RWPE1 (cell line): ENCODE measurements at regions not wholly inside any gene's neighbourhood (a gene's known extent, or its start where the extent isn't known, plus 50 kb on each side); places are given as distances from the start of the nearest gene placed in this dataset.
A peak's percentile ranks its signal among the peaks of the same experiment; 100 is the strongest.
"Not testable (repeated sequence)": the region's sequence is repeated elsewhere in the genome, so short reads cannot be mapped to it uniquely, and the experiment has no call there.

Experiments used
- CTCF ChIA-PET: fragments of 350-600 bp; sonication (Branson Sonifier 250); formaldehyde crosslinking; extraction: SDS; loops from one replicate; lab custom pipeline; 2021; lab: Yijun Ruan, JAX
- POLR2A ChIA-PET: fragments of 400-600 bp; formaldehyde crosslinking; extraction: SDS; loops from one replicate; lab custom pipeline; 2020; ENCODE audit warnings: antibody characterized with exemption; ENCODE audit not compliant: low non-redundant PET; lab: Yijun Ruan, JAX
- DNase-seq: peaks from one replicate; pipeline ENCODE4 v3.0.0; 2012; ENCODE audit warnings: low spot score
- H3K27ac ChIP-seq: fragments of 450-650 bp; 2 replicates; pipeline ENCODE4 v1.5.1; 2017
- CTCF ChIP-seq: fragments of 450-650 bp; conservative IDR thresholded peaks from 2 replicates; pipeline ENCODE4 v1.5.1; 2017; ENCODE audit warnings: low read depth, mild to moderate bottlenecking

GRCh38 chr1:172940174-172940855, 110.4 kb downstream of the TNFSF18 start:
- CTCF ChIA-PET = interaction anchor here (0.6 kb wide), 1 partner anchor 35 kb away, joined by 3 read pairs; no protein-coding TSS in a partner anchor
- H3K27ac ChIP-seq = no peak overlapping the region
- TF ChIP-seq CTCF = no peak
- no peak for DNase-seq
- POLR2A ChIA-PET = no interaction called here

GRCh38 chr1:172941471-172941870, 109.3 kb downstream of the TNFSF18 start:
- POLR2A ChIA-PET = no interaction called here

DNA sequence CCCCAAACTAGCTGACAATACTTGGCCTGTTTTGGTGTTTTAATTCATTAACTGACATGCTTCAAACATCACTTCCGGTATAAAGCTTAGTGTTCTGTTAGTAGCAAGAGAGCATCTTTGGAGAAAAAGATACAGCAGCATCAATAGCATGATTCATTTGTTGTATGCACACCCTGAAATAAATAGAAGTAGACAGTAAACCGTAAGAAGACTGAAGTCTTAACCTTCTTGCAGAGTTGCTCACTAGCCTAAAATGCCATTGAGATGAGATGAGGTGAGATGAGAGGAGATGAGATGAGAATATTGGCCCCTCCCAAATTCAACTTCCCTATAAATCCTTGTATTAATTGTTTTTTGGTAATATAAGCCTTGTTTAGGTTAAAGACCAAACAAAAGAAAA, 108.8 kb downstream of the TNFSF18 start:
- ChIA-PET CTCF (no interaction called here), POLR2A (no interaction called here)
- H3K27ac ChIP-seq = no peak overlapping the region
- no peak for TF ChIP-seq CTCF
- no peak for DNase-seq

More at GRCh38 chr1:172941471-172941870, 109.3 kb downstream of the TNFSF18 start:
- DNase-seq = no peak
- no peak overlapping the region for H3K27ac ChIP-seq
- no peak for TF ChIP-seq CTCF
- CTCF ChIA-PET = no interaction called here

DNA sequence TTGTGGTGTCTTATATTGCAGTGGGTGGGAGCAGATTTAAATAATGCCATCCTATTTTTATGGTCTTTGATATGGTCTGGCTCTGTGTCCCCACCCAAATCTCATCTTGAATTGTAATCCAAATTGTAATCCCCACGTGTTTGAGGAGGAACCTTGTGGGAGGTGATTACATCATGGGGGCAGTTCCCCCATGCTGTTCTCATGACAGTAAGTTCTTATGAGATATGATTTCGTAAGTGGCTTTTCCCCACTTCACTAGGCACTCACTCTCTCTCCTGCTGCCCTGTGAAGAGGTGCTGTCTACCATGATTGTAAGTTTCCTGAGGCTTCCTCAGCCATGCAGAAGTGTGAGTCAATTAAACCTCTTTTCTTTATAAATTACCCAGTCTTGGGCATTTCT, 107.6 kb downstream of the TNFSF18 start:
- DNase-seq, POLR2A ChIA-PET, CTCF ChIA-PET, H3K27ac ChIP-seq: not testable (repeated sequence)

GRCh38 chr1:172944931-172945330, 105.8 kb downstream of the TNFSF18 start:
- POLR2A ChIA-PET = no interaction called here
- CTCF ChIA-PET = no interaction called here
- H3K27ac ChIP-seq = no peak overlapping the region
- no peak for DNase-seq
- TF ChIP-seq CTCF = no peak

GRCh38 chr1:172946814-172947507, 103.8 kb downstream of the TNFSF18 start:
- TF ChIP-seq CTCF = no peak
- ChIA-PET CTCF (interaction anchor here (0.7 kb wide), 1 partner anchor 203 kb away, joined by 3 read pairs; no protein-coding TSS in a partner anchor), POLR2A (no interaction called here)
- no peak for DNase-seq
- no peak overlapping the region for H3K27ac ChIP-seq

- ChIA-PET CTCF (interaction anchor here (0.7 kb wide), 1 partner anchor 9 kb away, joined by 3 read pairs; no protein-coding TSS in a partner anchor), POLR2A (no interaction called here)
- TF ChIP-seq CTCF = no peak
- no peak overlapping the region for H3K27ac ChIP-seq
- DNase-seq = peak; percentile 32
Measured at GRCh38 chr1:172948457-172948856, 102.3 kb downstream of the TNFSF18 start.
